Chondrocyte (in vitro differentiated cells): ENCODE measurements at regions not wholly inside any gene's neighbourhood (a gene's known extent, or its start where the extent isn't known, plus 50 kb on each side); places are given as distances from the start of the nearest gene placed in this dataset.

Experiments used
- DNase-seq: peaks from one replicate; pipeline ENCODE4 v3.0.0; 2021; ENCODE audit warnings: mixed read lengths, low spot score
- H3K27ac Mint-ChIP-seq: one replicate; pipeline ENCODE4 v1.8.0; 2021; ENCODE audit warnings: mild to moderate bottlenecking, moderate library complexity, mixed read lengths; ENCODE audit not compliant: unreplicated experiment
- H3K27me3 Mint-ChIP-seq: 2 replicates; pipeline ENCODE4 v1.8.0; 2021; ENCODE audit warnings: low read depth, mixed read lengths
- H3K36me3 Mint-ChIP-seq: 2 replicates; pipeline ENCODE4 v1.8.0; 2021; ENCODE audit warnings: low read depth, mixed read lengths
- H3K4me1 Mint-ChIP-seq: 2 replicates; pipeline ENCODE4 v1.8.0; 2021; ENCODE audit warnings: low read depth, mild to moderate bottlenecking, mixed read lengths
- H3K4me3 Mint-ChIP-seq: one replicate; pipeline ENCODE4 v1.8.0; 2021; ENCODE audit warnings: mild to moderate bottlenecking, moderate library complexity, mixed read lengths; ENCODE audit not compliant: unreplicated experiment
- H3K9me3 Mint-ChIP-seq: 2 replicates; pipeline ENCODE4 v1.8.0; 2021; ENCODE audit warnings: low read depth, mixed read lengths
- CTCF ChIP-seq: fragments of 200-600 bp; sonication (generic); IDR thresholded peaks from 2 replicates; pipeline ENCODE4 v1.5.0; 2021; ENCODE audit warnings: antibody characterized with exemption, mild to moderate bottlenecking, moderate library complexity

GRCh38 chr5:126269511-126269910, 153.7 kb upstream of the GRAMD2B start:
- Mint-ChIP-seq H3K27me3 (no peaks in the 10 kb centered on the region), H3K4me1 (peaks cover 10% of the 10 kb centered on the region), H3K9me3 (no peaks in the 10 kb centered on the region), H3K27ac (no peak overlapping the region), H3K4me3 (no peak overlapping the region), H3K36me3 (no peaks in the 10 kb centered on the region)
- no peak for DNase-seq
- TF ChIP-seq CTCF: no peak

GRCh38 chr5:126271141-126271540, 152.1 kb upstream of the GRAMD2B start:
- Mint-ChIP-seq H3K4me1 (peaks cover 12% of the 10 kb centered on the region), H3K27me3 (no peaks in the 10 kb centered on the region), H3K4me3 (no peak overlapping the region), H3K27ac (no peak overlapping the region), H3K9me3 (no peaks in the 10 kb centered on the region), H3K36me3 (no peaks in the 10 kb centered on the region)
- TF ChIP-seq CTCF: no peak
- no peak for DNase-seq

GRCh38 chr5:126274076-126274762, 149.0 kb upstream of the GRAMD2B start:
- Mint-ChIP-seq H3K36me3 (no peaks in the 10 kb centered on the region), H3K4me3 (no peak overlapping the region), H3K9me3 (no peaks in the 10 kb centered on the region), H3K27ac (no peak overlapping the region), H3K27me3 (no peaks in the 10 kb centered on the region), H3K4me1 (peaks cover 12% of the 10 kb centered on the region)
- no peak for TF ChIP-seq CTCF
- DNase-seq: no peak

GRCh38 chr5:126274763-126275125, 148.5 kb upstream of the GRAMD2B start:
- Mint-ChIP-seq H3K27ac (no peak overlapping the region), H3K27me3 (no peaks in the 10 kb centered on the region), H3K9me3 (no peaks in the 10 kb centered on the region), H3K4me3 (no peak overlapping the region), H3K4me1 (peaks cover 12% of the 10 kb centered on the region), H3K36me3 (no peaks in the 10 kb centered on the region)
- no peak for TF ChIP-seq CTCF
- DNase-seq: no peak

- Mint-ChIP-seq H3K4me3 (no peak overlapping the region), H3K27me3 (no peaks in the 10 kb centered on the region), H3K9me3 (no peaks in the 10 kb centered on the region), H3K27ac (no peak overlapping the region), H3K36me3 (no peaks in the 10 kb centered on the region), H3K4me1 (peaks cover 10% of the 10 kb centered on the region)
- no peak for TF ChIP-seq CTCF
- no peak for DNase-seq
These were observed 145.4 kb upstream of the GRAMD2B start for GRCh38 chr5:126277762-126278161.
